ENCODE measurements at regions not wholly inside any gene's neighbourhood (a gene's known extent, or its start where the extent isn't known, plus 50 kb on each side); places are given as distances from the start of the nearest gene placed in this dataset.

GRCh38 chr4:24192018-24192641, 302.3 kb upstream of the PPARGC1A start:
- no peak for TF ChIP-seq POLR2A (IDR thresholded peaks at IDR 0.05; ENCODE audit: low read length)
- no peak for TF ChIP-seq GATA1 (IDR thresholded peaks at IDR 0.05; ENCODE audit: low read depth, low read length)
